ENCODE measurements at regions not wholly inside any gene's neighbourhood (a gene's known extent, or its start where the extent isn't known, plus 50 kb on each side); places are given as distances from the start of the nearest gene placed in this dataset.

GRCh38 chr22:48101704-48102103 lies 1339.3 kb downstream of the TBC1D22A start:
- no peak overlapping the region for H2BK12ac ChIP-seq (ENCODE audit: low read length)
- no peak overlapping the region for H4K91ac ChIP-seq (ENCODE audit: low read depth, low read length, poor library complexity)
- no peak overlapping the region for H3K4me3 ChIP-seq (ENCODE audit: low read length in 2 of 2)
- WGBS, 2 donors (ENCODE audit: extremely low coverage in 2 of 2, insufficient read length in 2 of 2, insufficient replicate concordance in 1 of 2) = no CpG with 5 or more reads among the region's 8 CpGs
- peak overlapping the region; percentile 56 for H3K18ac ChIP-seq (ENCODE audit: low read length)
- H3K9me3 ChIP-seq (replicated peaks in 1 of 2; ENCODE audit: control insufficient read depth in 2 of 2, insufficient read depth in 1 of 2, low read depth in 1 of 2, low read length in 2 of 2) = no peaks in the 10 kb centered on the region
- no peak for DNase-seq (ENCODE audit: low spot score)
- H3K23ac ChIP-seq (ENCODE audit: low read depth, low read length, poor library complexity) = no peak overlapping the region
- H3K14ac ChIP-seq (ENCODE audit: low read length) = no peak overlapping the region
- peaks cover 0 to 3% (median 0%) of the 10 kb centered on the region in 3 experiments for H3K27me3 ChIP-seq (ENCODE audit: control insufficient read depth in 3 of 3, insufficient read depth in 3 of 3, low read depth in 1 of 3, low read length in 3 of 3)
- H2BK120ac ChIP-seq (ENCODE audit: low read depth, low read length) = no peak overlapping the region
- H4K8ac ChIP-seq (ENCODE audit: low read depth, low read length) = no peak overlapping the region
- no peak overlapping the region for H2BK15ac ChIP-seq (ENCODE audit: low read length)
- no peak overlapping the region for H2AFZ ChIP-seq (ENCODE audit: low read length)
- H3K36me3 ChIP-seq (replicated peaks in 1 of 2; ENCODE audit: control insufficient read depth in 2 of 2, insufficient read depth in 2 of 2, low read length in 2 of 2) = no peaks in the 10 kb centered on the region
- no peak overlapping the region for H3K27ac ChIP-seq (replicated peaks; ENCODE audit: low read length)
- no peak overlapping the region for H2BK5ac ChIP-seq (ENCODE audit: low read length)
- no peak overlapping the region for H3K4me2 ChIP-seq (ENCODE audit: insufficient read depth, low read length, poor library complexity, severe bottlenecking)
- no peak overlapping the region for H2AK5ac ChIP-seq (ENCODE audit: low read depth, low read length)
- H3K4me1 ChIP-seq (ENCODE audit: control insufficient read depth in 2 of 2, insufficient read depth in 1 of 2, low read depth in 1 of 2, low read length in 2 of 2) = peaks cover 0 to 5% of the 10 kb centered on the region in 2 donors
- no peak overlapping the region for H3K9ac ChIP-seq (ENCODE audit: low read depth, low read length, poor library complexity)
- no peak overlapping the region for H3K4ac ChIP-seq (ENCODE audit: low read length)
- H3K79me1 ChIP-seq (ENCODE audit: low read depth, low read length) = no peaks in the 10 kb centered on the region

- H2BK12ac ChIP-seq (ENCODE audit: low read length) = peak overlapping the region; percentile 75
- H3K18ac ChIP-seq (ENCODE audit: low read length) = no peak overlapping the region
- H3K4me2 ChIP-seq (ENCODE audit: insufficient read depth, low read length, poor library complexity, severe bottlenecking) = no peak overlapping the region
- no peak for DNase-seq (ENCODE audit: low spot score)
- H3K27me3 ChIP-seq (ENCODE audit: control insufficient read depth in 3 of 3, insufficient read depth in 3 of 3, low read depth in 1 of 3, low read length in 3 of 3) = peaks cover 0 to 6% (median 0%) of the 10 kb centered on the region in 3 experiments
- WGBS, 2 donors (ENCODE audit: extremely low coverage in 2 of 2, insufficient read length in 2 of 2, insufficient replicate concordance in 1 of 2) = no CpG with 5 or more reads among the region's 14 CpGs
- H3K4ac ChIP-seq (ENCODE audit: low read length) = no peak overlapping the region
- no peak overlapping the region for H4K91ac ChIP-seq (ENCODE audit: low read depth, low read length, poor library complexity)
- H3K36me3 ChIP-seq (replicated peaks in 1 of 2; ENCODE audit: control insufficient read depth in 2 of 2, insufficient read depth in 2 of 2, low read length in 2 of 2) = no peaks in the 10 kb centered on the region
- no peak overlapping the region for H2BK15ac ChIP-seq (ENCODE audit: low read length)
- H4K8ac ChIP-seq (ENCODE audit: low read depth, low read length) = no peak overlapping the region
- H2BK5ac ChIP-seq (ENCODE audit: low read length) = no peak overlapping the region
- H2BK120ac ChIP-seq (ENCODE audit: low read depth, low read length) = no peak overlapping the region
- H3K27ac ChIP-seq (replicated peaks; ENCODE audit: low read length) = no peak overlapping the region
- peak overlapping the region; percentile 33 for H2AK5ac ChIP-seq (ENCODE audit: low read depth, low read length)
- peak overlapping the region; percentile 17 for H3K23ac ChIP-seq (ENCODE audit: low read depth, low read length, poor library complexity)
- no peak overlapping the region for H3K14ac ChIP-seq (ENCODE audit: low read length)
- peaks cover 0 to 7% of the 10 kb centered on the region in 2 donors for H3K4me1 ChIP-seq (ENCODE audit: control insufficient read depth in 2 of 2, insufficient read depth in 1 of 2, low read depth in 1 of 2, low read length in 2 of 2)
- H3K79me1 ChIP-seq (ENCODE audit: low read depth, low read length) = no peaks in the 10 kb centered on the region
- H2AFZ ChIP-seq (ENCODE audit: low read length) = no peak overlapping the region
- no peak overlapping the region for H3K4me3 ChIP-seq (ENCODE audit: low read length in 2 of 2)
- no peaks in the 10 kb centered on the region for H3K9me3 ChIP-seq (replicated peaks in 1 of 2; ENCODE audit: control insufficient read depth in 2 of 2, insufficient read depth in 1 of 2, low read depth in 1 of 2, low read length in 2 of 2)
- no peak overlapping the region for H3K9ac ChIP-seq (ENCODE audit: low read depth, low read length, poor library complexity)
Observed at GRCh38 chr22:48100685-48101417, 1338.4 kb downstream of the TBC1D22A start.

- Histone ChIP-seq H2BK5ac (ENCODE audit: low read length) (no peak overlapping the region), H2BK15ac (ENCODE audit: low read length) (no peak overlapping the region), H2AFZ (ENCODE audit: low read length) (no peak overlapping the region), H3K36me3 (replicated peaks in 1 of 2; ENCODE audit: control insufficient read depth in 2 of 2, insufficient read depth in 2 of 2, low read length in 2 of 2) (no peaks in the 10 kb centered on the region), H2BK12ac (ENCODE audit: low read length) (no peak overlapping the region), H3K14ac (ENCODE audit: low read length) (peak overlapping the region; percentile 63), H3K4me3 (ENCODE audit: low read length in 2 of 2) (no peak overlapping the region), H3K9me3 (replicated peaks in 1 of 2; ENCODE audit: control insufficient read depth in 2 of 2, insufficient read depth in 1 of 2, low read depth in 1 of 2, low read length in 2 of 2) (no peaks in the 10 kb centered on the region), H3K27ac (replicated peaks; ENCODE audit: low read length) (no peak overlapping the region), H3K4me2 (ENCODE audit: insufficient read depth, low read length, poor library complexity, severe bottlenecking) (no peak overlapping the region), H2AK5ac (ENCODE audit: low read depth, low read length) (peak overlapping the region; percentile 89), H3K4ac (ENCODE audit: low read length) (no peak overlapping the region), H2BK120ac (ENCODE audit: low read depth, low read length) (no peak overlapping the region), H3K27me3 (ENCODE audit: control insufficient read depth in 3 of 3, insufficient read depth in 3 of 3, low read depth in 1 of 3, low read length in 3 of 3) (peaks cover 0 to 6% (median 0%) of the 10 kb centered on the region in 3 experiments), H3K23ac (ENCODE audit: low read depth, low read length, poor library complexity) (no peak overlapping the region), H4K91ac (ENCODE audit: low read depth, low read length, poor library complexity) (no peak overlapping the region), H3K18ac (ENCODE audit: low read length) (peak overlapping the region; percentile 54), H3K79me1 (ENCODE audit: low read depth, low read length) (no peaks in the 10 kb centered on the region), H3K9ac (ENCODE audit: low read depth, low read length, poor library complexity) (no peak overlapping the region), H4K8ac (ENCODE audit: low read depth, low read length) (no peak overlapping the region), H3K4me1 (ENCODE audit: control insufficient read depth in 2 of 2, insufficient read depth in 1 of 2, low read depth in 1 of 2, low read length in 2 of 2) (peaks cover 0 to 7% of the 10 kb centered on the region in 2 donors)
- no peak for DNase-seq (ENCODE audit: low spot score)
- no CpG with 5 or more reads among the region's 9 CpGs for WGBS, 2 donors (ENCODE audit: extremely low coverage in 2 of 2, insufficient read length in 2 of 2, insufficient replicate concordance in 1 of 2)
Observed at GRCh38 chr22:48099671-48100070, 1337.2 kb downstream of the TBC1D22A start.

- no peak for DNase-seq (ENCODE audit: low spot score)
- no CpG with 5 or more reads among the region's 8 CpGs for WGBS, 2 donors (ENCODE audit: extremely low coverage in 2 of 2, insufficient read length in 2 of 2, insufficient replicate concordance in 1 of 2)
- no peak overlapping the region for H3K4me3 ChIP-seq (ENCODE audit: low read length in 2 of 2)
Observed at GRCh38 chr22:48099251-48099650, 1336.8 kb downstream of the TBC1D22A start.

More at GRCh38 chr22:48099251-48099650, 1336.8 kb downstream of the TBC1D22A start:
- H3K27me3 ChIP-seq (ENCODE audit: control insufficient read depth in 3 of 3, insufficient read depth in 3 of 3, low read depth in 1 of 3, low read length in 3 of 3) = peaks cover 0 to 5% (median 0%) of the 10 kb centered on the region in 3 experiments
- H2BK12ac ChIP-seq (ENCODE audit: low read length) = peak overlapping the region; percentile 31
- no peak overlapping the region for H4K91ac ChIP-seq (ENCODE audit: low read depth, low read length, poor library complexity)
- H3K23ac ChIP-seq (ENCODE audit: low read depth, low read length, poor library complexity) = no peak overlapping the region
- peak overlapping the region; percentile 90 for H2BK15ac ChIP-seq (ENCODE audit: low read length)
- H3K36me3 ChIP-seq (replicated peaks in 1 of 2; ENCODE audit: control insufficient read depth in 2 of 2, insufficient read depth in 2 of 2, low read length in 2 of 2) = no peaks in the 10 kb centered on the region
- H3K79me1 ChIP-seq (ENCODE audit: low read depth, low read length) = no peaks in the 10 kb centered on the region
- no peak overlapping the region for H3K27ac ChIP-seq (replicated peaks; ENCODE audit: low read length)
- H3K18ac ChIP-seq (ENCODE audit: low read length) = peak overlapping the region; percentile 66
- no peak overlapping the region for H2AFZ ChIP-seq (ENCODE audit: low read length)
- H3K4me2 ChIP-seq (ENCODE audit: insufficient read depth, low read length, poor library complexity, severe bottlenecking) = no peak overlapping the region
- H3K4me1 ChIP-seq (ENCODE audit: control insufficient read depth in 2 of 2, insufficient read depth in 1 of 2, low read depth in 1 of 2, low read length in 2 of 2) = peaks cover 0 to 7% of the 10 kb centered on the region in 2 donors
- peak overlapping the region; percentile 63 for H3K14ac ChIP-seq (ENCODE audit: low read length)
- H2AK5ac ChIP-seq (ENCODE audit: low read depth, low read length) = peak overlapping the region; percentile 89
- no peak overlapping the region for H3K9ac ChIP-seq (ENCODE audit: low read depth, low read length, poor library complexity)
- H2BK120ac ChIP-seq (ENCODE audit: low read depth, low read length) = no peak overlapping the region
- H4K8ac ChIP-seq (ENCODE audit: low read depth, low read length) = no peak overlapping the region
- no peak overlapping the region for H3K4ac ChIP-seq (ENCODE audit: low read length)
- H3K9me3 ChIP-seq (replicated peaks in 1 of 2; ENCODE audit: control insufficient read depth in 2 of 2, insufficient read depth in 1 of 2, low read depth in 1 of 2, low read length in 2 of 2) = no peaks in the 10 kb centered on the region
- no peak overlapping the region for H2BK5ac ChIP-seq (ENCODE audit: low read length)
